ENCODE measurements at regions not wholly inside any gene's neighbourhood (a gene's known extent, or its start where the extent isn't known, plus 50 kb on each side); places are given as distances from the start of the nearest gene placed in this dataset.
"Not testable (repeated sequence)": the region's sequence is repeated elsewhere in the genome, so short reads cannot be mapped to it uniquely, and the experiment has no call there.

DNA sequence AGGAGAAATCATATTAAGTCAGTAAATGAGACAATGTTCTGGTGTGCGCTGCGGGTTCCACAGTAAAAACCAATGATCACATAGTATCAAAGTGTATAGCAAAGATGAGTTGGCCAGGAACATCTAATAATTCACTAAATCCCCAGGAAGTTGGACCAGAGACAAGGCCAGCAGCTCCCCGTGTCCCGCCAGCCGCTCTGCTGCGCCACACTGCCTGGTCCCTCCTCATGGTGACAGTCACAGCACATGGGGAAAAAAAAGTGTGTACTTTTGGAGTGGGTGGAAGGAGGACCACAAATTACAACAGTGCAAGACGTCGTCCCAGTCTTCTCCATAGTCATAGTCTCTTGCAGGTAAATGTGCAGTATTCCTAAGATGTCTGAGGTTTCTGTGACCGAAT is 239.0 kb upstream of the RNF32 start:
- DNase-seq (ENCODE audit: extremely low read depth, low read depth), result no peak

DNA sequence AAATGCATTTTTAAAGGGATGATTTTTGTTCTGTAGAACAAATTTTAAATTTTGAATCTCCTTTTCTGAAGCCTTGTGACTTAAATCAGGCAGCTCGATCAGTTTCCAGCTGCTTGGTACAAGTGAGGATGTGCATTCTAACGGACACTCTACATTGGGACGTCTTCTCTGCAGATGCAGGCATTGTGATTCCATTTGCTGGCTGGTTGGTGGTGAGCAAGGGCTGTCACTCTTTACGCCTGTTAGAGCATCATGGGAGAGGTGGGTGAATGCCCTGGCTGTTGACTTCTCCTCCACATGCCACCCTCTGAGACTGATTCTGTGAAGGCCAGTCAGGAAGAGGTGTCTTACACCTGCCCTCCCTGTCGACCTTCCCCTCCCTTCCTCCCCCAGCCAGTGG is 240.5 kb upstream of the RNF32 start:
- DNase-seq (ENCODE audit: extremely low read depth, low read depth), result no peak

DNA sequence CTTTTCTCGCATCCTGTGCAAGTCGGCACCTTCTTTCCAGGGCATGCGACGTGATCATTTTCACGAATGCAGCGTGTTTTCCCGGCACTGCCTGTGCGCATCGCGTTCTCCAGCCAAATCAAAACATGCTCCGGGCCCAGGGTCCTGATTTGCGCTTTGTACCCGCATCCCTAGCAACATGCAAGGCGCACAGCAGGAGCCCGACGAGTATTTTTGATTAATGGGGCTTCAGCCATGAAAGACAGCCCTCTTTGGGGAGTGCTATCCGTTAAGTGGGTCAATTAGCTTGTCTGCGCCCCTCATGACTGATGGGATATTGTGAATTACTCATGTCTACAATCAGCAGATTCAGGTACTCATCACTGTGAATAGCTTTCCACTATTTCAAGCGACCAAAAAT is 243.3 kb upstream of the RNF32 start:
- DNase-seq (ENCODE audit: extremely low read depth, low read depth), result no peak

DNA sequence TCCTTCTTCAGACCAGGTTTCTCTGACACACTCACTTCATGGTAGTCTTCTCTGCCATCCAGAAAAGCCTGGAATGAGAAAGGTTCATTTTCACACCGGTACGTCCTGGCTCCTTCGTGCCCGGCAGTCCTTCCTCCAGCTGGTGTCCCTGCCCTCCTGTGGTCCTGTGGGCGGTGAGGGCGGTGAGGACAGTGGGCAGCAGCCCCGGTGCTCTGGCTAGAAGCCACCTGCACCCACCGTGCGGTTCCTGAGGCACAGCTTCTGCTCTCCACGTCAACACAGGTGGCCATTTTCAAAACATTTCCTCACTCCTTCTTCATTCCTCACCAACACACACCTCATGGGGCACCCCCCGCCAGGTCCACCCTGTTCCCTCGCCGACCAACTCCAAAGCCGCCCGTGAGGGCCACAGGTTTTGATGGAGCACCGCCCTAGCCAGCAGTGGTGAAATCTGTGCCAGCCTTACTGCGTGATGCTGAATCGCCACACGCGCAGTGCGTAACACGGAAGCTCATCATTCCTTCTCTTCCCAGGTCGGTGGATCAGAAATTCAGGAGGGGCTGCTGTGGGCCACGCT is 251.4 kb upstream of the RNF32 start:
- no peak for DNase-seq (ENCODE audit: extremely low read depth, low read depth)

DNA sequence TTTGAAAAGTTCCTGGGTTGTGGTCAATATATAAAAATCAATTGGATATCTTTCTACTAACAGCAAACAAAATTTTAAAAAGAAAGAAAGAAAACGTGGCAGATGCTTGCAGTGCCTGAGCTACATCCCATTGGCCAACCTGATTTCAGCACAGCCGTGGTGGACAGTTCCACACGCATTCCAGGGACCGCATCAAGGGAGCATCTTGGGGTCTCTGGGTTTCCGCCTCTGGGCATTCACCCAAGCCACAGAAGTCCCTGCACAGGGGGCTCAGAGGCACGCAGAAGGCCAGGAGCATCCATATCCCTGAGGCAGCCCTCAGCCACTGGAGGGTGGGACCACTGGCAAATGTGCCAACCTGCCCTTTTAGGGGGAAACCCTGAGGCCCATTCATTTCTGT is 254.5 kb upstream of the RNF32 start:
- no peak for DNase-seq (ENCODE audit: extremely low read depth, low read depth)

DNA sequence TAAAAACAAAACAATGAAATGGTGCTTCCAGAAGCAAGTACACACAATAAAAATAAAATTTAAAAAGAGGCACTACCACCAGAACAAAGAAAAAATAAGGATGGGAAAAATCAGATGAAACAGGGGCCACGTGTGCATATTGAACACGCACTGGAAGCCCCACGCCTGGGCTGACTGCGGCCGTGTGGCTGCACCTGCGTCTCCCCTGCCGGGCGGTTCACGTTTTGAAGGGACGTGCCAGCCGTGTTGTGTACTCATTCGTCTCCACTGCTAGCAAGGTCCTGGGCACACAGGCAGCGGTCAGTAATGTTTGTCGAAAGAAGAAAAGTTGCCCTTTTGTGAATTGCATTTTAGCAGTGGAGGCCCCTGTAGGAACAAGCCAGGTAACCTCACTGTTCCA is 255.9 kb upstream of the RNF32 start:
- no peak for DNase-seq (ENCODE audit: extremely low read depth, low read depth)

DNA sequence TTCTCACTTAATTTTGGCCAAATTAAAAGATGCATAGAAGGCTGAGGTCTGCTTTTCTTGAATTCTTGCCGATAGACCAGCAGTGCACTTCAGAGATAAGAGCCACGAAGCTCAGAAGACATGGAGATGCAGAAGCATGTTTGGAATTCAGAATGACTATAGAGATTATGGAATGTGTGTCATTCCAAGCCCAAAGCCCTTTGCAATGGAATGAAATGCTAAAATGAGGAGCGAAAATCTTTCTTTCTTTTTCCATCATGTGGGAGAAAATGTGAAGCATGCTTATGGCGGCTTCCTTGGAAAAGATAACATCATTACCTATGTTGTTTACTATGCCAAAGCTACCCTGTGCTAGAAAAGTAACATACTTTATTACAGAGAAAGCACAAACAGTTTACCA is 257.0 kb upstream of the RNF32 start:
- no peak for DNase-seq (ENCODE audit: extremely low read depth, low read depth)

DNA sequence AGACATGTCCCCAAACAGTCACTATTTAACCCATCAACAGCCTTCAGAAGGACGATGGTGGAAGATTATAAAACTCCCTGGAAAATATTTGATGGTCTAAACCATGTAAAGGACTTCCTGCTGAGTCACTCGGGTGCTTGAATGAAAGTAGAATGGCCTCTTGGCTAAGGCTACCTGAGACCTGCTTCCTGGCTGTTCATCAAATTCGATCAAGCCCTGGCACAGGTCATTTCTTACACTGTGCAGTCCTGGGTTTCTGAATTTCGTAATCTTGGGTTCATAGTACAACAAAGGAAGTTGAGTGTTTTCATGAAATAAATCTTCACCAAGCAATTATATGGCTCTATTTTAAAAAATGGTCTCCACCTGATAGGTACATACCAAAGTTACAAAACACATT is 260.3 kb upstream of the RNF32 start:
- no peak for DNase-seq (ENCODE audit: extremely low read depth, low read depth)

DNA sequence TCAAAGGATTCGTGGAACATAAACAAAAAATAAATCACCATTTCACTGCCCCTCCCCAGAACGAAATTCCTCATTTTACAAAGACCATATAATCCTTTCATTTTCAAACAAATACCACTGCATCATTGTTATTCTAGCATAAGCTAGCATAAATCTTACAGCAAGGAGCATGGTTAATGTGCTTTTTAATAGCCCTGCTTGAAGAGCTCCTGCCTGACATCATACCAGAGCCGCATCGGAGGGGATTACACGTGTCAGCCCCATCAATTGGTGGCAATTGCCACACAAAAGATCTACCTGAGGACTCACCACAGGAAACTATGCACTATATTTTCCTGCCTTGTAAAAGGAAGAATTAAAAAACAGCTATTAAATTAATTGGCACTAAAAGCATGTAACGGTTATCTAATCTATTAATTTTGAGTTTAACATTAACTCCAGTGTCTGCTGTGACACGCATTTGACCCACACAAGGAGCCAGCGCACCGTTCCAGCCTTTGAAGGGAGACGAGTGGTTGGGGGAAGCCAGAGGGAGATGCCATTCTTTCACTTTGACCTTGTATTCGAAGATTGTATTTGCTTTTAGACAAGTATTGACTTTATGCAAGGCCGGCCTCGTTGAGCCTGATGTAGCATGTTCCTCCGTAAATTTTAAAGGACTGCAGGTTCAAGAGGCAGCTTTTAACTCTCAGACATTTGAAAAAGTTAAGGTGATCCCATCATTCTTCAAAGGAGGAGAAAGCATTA is 261.1 kb upstream of the RNF32 start:
- no peak for DNase-seq (ENCODE audit: extremely low read depth, low read depth)

DNA sequence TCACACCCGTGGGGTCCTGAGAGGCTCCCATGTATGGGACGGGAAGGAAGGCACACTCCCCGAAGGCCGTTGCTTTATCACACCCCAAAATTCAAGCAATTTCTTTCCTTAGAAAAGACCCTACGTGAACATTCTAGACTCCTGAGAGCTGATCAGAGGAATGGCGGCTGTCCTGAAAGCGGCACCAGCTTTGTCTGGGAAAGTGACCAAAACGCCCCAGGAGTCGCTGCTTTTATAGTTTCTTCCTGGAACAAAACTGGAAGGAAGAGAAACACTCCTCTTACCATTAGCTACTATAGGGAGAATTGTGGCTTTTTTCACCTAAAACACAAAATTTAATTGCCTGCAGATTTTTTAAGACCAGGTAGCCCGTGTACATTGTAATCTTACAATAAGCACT is 261.8 kb upstream of the RNF32 start:
- DNase-seq (ENCODE audit: extremely low read depth, low read depth), result no peak

DNA sequence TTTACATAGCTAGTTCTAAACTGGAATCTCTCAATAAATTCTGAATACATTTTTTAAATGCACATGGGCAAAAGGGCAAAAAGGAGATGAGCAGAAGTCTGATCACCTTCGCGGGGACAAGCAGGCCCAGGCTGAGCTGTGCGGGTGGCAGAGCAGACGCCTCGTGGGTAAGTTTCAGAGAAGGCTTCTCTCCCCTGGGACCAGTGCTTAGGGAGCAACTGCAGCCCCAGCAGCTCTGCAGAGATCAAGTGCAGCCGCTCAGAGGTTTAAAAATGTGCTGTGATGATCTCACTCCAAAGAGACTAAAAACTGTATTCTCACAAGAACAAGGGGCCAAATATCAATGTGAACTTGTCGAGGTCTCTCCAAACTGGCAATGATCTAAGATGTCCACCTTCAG is 264.3 kb upstream of the RNF32 start:
- no peak for DNase-seq (ENCODE audit: extremely low read depth, low read depth)

DNA sequence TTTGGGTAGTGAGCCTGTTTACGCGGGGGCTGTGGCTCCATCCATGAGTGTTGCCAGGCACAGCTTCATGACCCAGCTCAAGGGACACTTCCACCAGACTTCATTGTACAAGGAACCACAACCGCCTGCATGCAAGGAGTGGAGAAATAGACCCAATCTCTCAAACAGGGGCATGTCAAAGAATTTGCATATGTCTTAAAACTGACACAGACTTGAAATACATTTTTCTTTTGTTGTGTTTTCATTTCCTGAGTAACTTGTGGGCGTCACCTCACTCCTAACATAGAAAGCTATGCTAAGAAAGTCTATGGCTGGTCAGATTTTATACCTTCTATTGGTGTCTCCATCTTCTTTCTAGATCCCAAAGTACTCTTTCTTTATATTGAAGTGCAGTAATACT is 266.2 kb upstream of the RNF32 start:
- no peak for DNase-seq (ENCODE audit: extremely low read depth, low read depth)

DNA sequence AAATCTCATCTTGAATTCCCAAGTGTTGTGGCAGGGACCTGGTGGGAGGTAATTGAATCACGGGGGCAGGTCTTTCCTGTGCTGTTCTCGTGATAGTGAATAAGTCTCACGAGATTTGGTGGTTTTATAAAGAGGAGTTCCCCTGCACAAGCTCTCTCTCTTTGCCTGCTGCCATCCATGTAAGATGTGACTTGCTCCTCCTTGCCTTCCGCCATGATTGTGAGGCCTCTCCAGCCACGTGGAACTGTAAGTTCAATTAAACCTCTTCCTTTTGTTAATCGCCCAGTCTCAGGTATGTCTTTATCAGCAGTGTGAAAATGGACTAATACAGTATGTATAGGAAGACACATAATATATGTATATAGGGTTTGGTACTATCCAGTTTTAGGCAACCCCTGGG is 270.6 kb upstream of the RNF32 start:
- DNase-seq (ENCODE audit: extremely low read depth, low read depth), result not testable (repeated sequence)

DNA sequence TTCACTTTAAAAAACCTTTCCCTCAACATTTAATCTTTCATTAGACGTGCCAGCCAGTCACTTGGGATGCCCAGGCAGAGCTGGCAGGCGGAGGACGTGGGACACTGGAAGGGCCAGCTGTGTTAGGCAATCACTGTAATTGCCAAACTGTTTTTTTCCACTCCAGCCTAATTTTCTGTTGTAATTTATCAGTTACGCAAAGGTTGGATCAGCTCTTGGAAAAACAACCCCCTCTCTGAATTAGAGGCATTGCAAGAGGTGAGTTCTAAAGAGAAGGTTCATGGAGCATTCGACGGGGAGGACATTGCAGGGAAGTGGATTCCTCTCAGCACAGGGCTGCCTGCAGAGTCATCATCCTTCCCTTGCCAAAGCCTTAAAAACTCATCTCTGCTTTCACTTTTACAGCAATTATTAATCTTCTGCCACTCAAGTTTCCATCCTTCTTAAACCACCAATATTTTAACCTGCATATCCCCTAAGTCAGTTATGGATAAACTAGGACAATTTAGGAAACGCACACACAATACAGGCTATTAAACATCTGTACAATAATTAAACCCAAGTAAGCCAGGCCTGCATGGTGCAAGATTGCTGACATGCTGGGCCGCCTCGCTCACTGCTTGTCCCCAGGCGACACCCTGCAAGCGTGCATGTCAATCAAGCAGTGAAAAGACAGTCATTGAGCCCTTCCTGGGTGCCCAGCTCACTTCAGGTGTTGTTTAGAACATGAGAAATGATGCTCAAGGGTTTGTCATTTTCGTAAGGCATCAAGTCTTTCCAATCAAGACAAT is 272.3 kb upstream of the RNF32 start:
- no peak for DNase-seq (ENCODE audit: extremely low read depth, low read depth)

DNA sequence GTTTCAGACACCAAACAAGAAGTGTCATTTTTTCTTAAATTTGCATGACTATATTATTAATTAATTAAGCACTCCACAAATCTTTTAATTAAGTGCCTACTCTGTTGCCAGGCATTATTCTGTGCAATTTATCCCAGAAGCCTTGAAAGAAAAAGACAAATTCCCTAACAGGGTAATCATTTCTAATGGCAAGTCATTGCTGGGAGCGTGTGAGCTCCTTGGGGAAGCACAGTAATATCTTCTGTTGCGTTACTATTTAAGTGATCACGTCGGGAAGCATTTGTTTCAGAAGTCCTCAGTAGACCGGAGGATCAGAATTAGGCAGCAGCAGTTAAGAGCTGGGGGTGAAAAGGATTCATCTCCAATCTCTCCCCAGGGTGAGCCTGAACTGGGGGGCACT is 276.8 kb upstream of the RNF32 start:
- DNase-seq (ENCODE audit: extremely low read depth, low read depth), result no peak

DNA sequence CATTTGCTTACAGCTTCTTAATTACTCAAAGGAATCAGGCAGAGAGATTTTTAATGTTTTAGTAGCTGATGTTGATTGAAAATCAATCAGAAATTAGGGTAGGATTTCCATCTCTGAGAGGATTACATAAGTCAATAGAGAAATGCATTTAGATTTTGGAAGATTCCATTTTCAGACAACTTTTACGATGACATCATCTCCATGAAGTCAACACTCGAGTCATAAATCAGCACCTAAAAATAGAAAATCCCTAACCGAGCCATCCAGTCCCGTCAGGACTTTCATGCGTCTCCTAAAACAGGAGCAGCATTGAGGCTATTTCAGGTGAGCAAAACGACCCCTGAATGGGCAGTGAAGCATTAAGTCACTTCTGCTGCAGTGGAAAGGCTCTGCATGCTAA is 279.7 kb upstream of the RNF32 start:
- DNase-seq (ENCODE audit: extremely low read depth, low read depth), result no peak

DNA sequence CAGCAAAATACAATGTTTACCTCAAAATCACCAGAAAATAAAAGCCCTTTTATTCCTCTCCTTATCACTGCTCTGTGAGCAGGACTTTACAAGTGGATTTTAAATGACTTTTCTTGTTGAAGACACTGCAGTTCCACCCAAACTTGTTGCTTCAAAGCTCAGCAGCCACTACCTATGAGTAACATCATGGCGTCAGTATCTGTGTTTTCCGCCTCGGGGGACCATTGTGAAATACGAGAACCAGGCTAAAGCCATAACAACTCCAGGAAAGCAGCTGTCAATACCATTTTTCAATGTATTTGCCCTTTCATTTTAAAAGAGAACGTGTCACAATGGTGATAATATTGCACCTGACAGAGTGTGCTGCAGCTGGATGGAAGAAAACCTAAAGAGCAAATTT is 284.0 kb upstream of the RNF32 start:
- no peak for DNase-seq (ENCODE audit: extremely low read depth, low read depth)

DNA sequence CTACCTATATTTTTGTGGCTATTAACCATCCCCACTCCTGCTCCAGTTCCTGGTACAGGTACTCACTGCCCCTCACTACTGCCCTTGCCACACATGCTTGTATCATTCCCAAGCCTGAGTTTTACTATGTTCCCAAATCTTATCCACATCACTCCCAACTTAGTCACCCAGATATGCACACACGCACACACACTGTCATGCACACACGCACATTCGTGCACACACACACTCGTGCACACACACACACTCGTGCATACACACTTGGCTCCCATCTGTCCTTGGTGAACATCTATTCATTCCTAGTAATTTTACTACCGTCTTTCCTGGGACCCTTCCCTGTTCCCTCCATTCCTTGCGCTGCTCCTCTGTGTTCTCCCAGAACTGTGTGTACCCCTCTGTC is 287.2 kb upstream of the RNF32 start:
- DNase-seq (ENCODE audit: extremely low read depth, low read depth), result no peak

DNA sequence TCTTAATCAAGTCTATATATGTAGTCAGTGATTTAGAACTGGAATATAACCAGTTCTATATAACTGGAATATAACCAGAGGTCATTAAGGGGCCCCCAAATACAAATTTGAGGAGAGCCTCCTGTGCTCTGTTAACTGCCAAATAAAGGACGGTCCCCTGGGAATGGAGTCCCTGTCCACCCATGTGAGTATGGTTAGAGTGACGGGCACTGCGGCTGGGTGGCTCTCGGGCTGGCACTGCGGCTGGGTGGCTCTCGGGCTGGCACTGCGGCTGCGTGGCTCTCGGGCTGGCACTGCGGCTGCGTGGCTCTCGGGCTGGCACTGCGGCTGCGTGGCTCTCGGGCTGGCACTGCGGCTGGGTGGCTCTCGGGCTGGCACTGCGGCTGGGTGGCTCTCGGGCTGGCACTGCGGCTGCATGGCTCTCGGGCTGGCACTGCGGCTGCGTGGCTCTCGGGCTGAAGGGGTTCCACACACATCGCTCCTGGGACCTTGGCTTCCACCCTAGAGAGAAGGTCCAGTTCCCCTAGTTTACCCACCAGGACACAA is 292.8 kb upstream of the RNF32 start:
- DNase-seq (ENCODE audit: extremely low read depth, low read depth), result not testable (repeated sequence)

DNA sequence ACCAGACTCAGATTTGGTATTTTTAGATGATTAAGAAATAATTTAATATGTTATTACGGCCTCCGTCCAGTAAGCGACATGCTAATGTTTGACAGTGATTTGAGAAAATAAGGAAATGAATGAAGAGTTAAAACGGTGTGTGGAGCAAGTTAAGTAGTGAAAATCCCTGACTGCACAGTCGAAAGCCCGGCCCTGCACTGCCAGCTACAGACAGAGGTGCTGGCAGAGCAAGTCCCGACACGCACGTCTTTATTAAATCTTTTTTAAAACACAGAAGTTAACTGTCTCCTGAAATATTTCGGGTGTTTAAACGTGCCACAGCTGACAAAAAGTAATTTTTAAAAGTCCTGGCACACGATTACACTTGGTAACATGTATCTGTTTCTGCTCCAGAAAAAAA is 293.4 kb upstream of the RNF32 start:
- DNase-seq (ENCODE audit: extremely low read depth, low read depth), result no peak

DNA sequence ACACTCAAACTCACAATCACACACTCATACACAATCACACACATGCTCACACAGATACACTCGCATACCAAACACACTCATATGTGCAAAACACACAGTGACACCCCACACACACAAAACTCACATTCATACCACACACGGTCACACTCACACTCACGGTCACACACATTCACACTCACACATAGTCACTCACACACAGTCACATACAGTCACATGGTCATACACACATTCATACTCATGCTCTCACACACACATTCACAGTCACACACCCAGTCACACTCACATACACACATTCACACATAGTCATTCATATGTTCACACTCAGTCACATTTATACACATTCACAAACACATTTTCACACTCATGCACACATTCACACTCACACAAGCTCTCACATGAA is 296.0 kb upstream of the RNF32 start:
- no peak for DNase-seq (ENCODE audit: extremely low read depth, low read depth)

DNA sequence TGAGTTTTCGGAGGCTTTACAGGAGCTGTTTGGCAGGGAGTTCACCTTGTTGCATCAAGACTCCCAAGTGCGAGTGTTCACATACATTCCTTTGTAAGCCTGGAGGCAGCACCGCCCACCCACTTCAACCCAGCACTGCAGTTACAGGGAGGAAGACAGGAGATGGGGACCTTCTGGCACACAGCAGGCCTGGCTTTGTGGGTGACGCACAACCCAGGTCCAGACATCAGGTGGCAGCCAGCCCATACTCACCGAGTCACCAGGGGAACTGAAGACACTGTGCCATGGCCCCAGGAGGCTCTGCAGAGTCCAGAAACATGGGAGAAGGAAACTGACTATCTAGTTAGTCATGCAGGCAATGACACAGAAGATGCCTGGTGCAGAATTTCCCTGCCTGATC is 305.9 kb upstream of the RNF32 start:
- DNase-seq (ENCODE audit: extremely low read depth, low read depth), result no peak
